H1 (cell line): ENCODE measurements at regions not wholly inside any gene's neighbourhood (a gene's known extent, or its start where the extent isn't known, plus 50 kb on each side); places are given as distances from the start of the nearest gene placed in this dataset.

ENCODE experiments used
- CTCF ChIA-PET: fragments of 300-600 bp; sonication (Branson Sonifier 250); formaldehyde crosslinking; loops from one replicate; lab custom pipeline; 2021; ENCODE audit not compliant: partially characterized antibody; lab: Charles Lee
- POLR2A ChIA-PET: fragments of 300-600 bp; sonication (Branson Sonifier 250); formaldehyde crosslinking; loops from one replicate; lab custom pipeline; 2021; ENCODE audit warnings: inconsistent platforms; ENCODE audit not compliant: partially characterized antibody; lab: Charles Lee
- DNase-seq, 2 experiments: peaks; one replicate each; pipeline versions ENCODE4 v3.0.0 to v3.0.0-alpha.2; 2010 to 2022; ENCODE audit warnings: low spot score in 2 of 2, low read depth in 1 of 2, mixed read lengths in 1 of 2
- FAIRE-seq: peaks from 2 replicates; lab custom pipeline; 2011; peaks lifted over from hg19 to GRCh38; lab: Jason Lieb, UNC
- H2AFZ ChIP-seq: 2 replicates; pipeline ENCODE4 v1.8.1; 2012; ENCODE audit warnings: low read length, inconsistent platforms
- H2AK5ac ChIP-seq: 2 replicates; pipeline ENCODE4 v1.6.1; 2013; ENCODE audit warnings: low read depth, low read length
- H2BK120ac ChIP-seq: replicated peaks from 2 replicates; pipeline ENCODE3; 2013; ENCODE audit warnings: low read depth, low read length, inconsistent platforms
- H2BK12ac ChIP-seq: 2 replicates; pipeline ENCODE4 v1.6.1; 2013; ENCODE audit warnings: low read depth, low read length
- H2BK15ac ChIP-seq: 2 replicates; pipeline ENCODE4 v1.6.1; 2013; ENCODE audit warnings: low read length
- H2BK20ac ChIP-seq: 2 replicates; pipeline ENCODE4 v1.6.1; 2013; ENCODE audit warnings: low read length
- H2BK5ac ChIP-seq: 2 replicates; pipeline ENCODE4 v1.6.1; 2013; ENCODE audit warnings: low read depth, low read length
- H3K14ac ChIP-seq: 2 replicates; pipeline ENCODE4 v1.6.1; 2013; ENCODE audit warnings: inconsistent platforms; ENCODE audit not compliant: insufficient read length
- H3K18ac ChIP-seq: 2 replicates; pipeline ENCODE4 v1.6.1; 2013; ENCODE audit warnings: low read length; ENCODE audit errors: extremely low read depth
- H3K23ac ChIP-seq: 2 replicates; pipeline ENCODE4 v1.6.1; 2013; ENCODE audit warnings: inconsistent platforms; ENCODE audit not compliant: insufficient read length
- H3K23me2 ChIP-seq: 2 replicates; pipeline ENCODE4 v1.6.1; 2013; ENCODE audit warnings: low read depth, low read length
- H3K27ac ChIP-seq: 2 replicates; pipeline ENCODE4 v1.6.1; 2011; ENCODE audit warnings: low read depth, low read length, inconsistent platforms
- H3K27me3 ChIP-seq, 4 experiments: replicated peaks in 1 of 4; 1 replicate in 1 of 4; 2 replicates in 3 of 4; pipeline versions ENCODE4 v1.6.1 to v1.8.1; 2011 to 2013; ENCODE audit warnings: low read length in 3 of 4, mild to moderate bottlenecking in 3 of 4, inconsistent platforms in 2 of 4, mixed read lengths in 2 of 4, moderate library complexity in 1 of 4; ENCODE audit not compliant: control insufficient read depth in 3 of 4, insufficient read depth in 3 of 4; ENCODE audit errors: extremely low read depth in 1 of 4
- H3K36me3 ChIP-seq, 4 experiments: 2 replicates each; pipeline versions ENCODE4 v1.6.1 to v1.8.1; 2011 to 2013; ENCODE audit warnings: mild to moderate bottlenecking in 4 of 4, low read length in 3 of 4, moderate library complexity in 2 of 4, control low read depth in 1 of 4, inconsistent platforms in 1 of 4; ENCODE audit not compliant: insufficient read depth in 4 of 4, control insufficient read depth in 2 of 4
- H3K4ac ChIP-seq: replicated peaks from 2 replicates; pipeline ENCODE3; 2013; ENCODE audit warnings: low read length, low read depth, mixed read lengths, inconsistent platforms; ENCODE audit not compliant: insufficient read length
- H3K4me1 ChIP-seq, 4 experiments: replicated peaks in 1 of 4; 1 replicate in 1 of 4; 2 replicates in 3 of 4; pipeline versions ENCODE4 v1.6.1 to v1.8.1; 2011 to 2013; ENCODE audit warnings: low read length in 3 of 4, inconsistent platforms in 2 of 4, mixed read lengths in 1 of 4; ENCODE audit not compliant: insufficient read depth in 4 of 4, control insufficient read depth in 3 of 4
- H3K4me2 ChIP-seq, 2 experiments: 2 replicates each; pipeline versions ENCODE4 v1.6.1 to v1.8.1; 2011 to 2013; ENCODE audit warnings: low read depth in 2 of 2, low read length in 2 of 2, control low read depth in 1 of 2, inconsistent platforms in 1 of 2, mild to moderate bottlenecking in 1 of 2; ENCODE audit not compliant: insufficient read depth in 1 of 2
- H3K4me3 ChIP-seq, 4 experiments: fragments of 200-600, 300-600 bp in 1 of 4; sonication (generic), shearing (Covaris generic), sonication (Bioruptor Twin) in 1 of 4; 2 replicates each; pipeline versions ENCODE4 v1.5.1 to v1.8.1; 2011 to 2016; ENCODE audit warnings: low read length in 4 of 4, low read depth in 3 of 4, control low read depth in 2 of 4, inconsistent platforms in 2 of 4, mild to moderate bottlenecking in 2 of 4, mixed read lengths in 1 of 4, moderate library complexity in 1 of 4; ENCODE audit not compliant: insufficient read depth in 2 of 4; ENCODE audit errors: extremely low read depth in 1 of 4
- H3K56ac ChIP-seq: replicated peaks from 2 replicates; pipeline ENCODE3; 2013; ENCODE audit warnings: low read depth, mild to moderate bottlenecking, mixed read lengths, low read length, inconsistent platforms; ENCODE audit not compliant: insufficient read length
- H3K79me1 ChIP-seq: 2 replicates; pipeline ENCODE4 v1.6.1; 2013; ENCODE audit warnings: low read depth, low read length, control low read depth
- H3K79me2 ChIP-seq, 2 experiments: 2 replicates each; pipeline versions ENCODE4 v1.6.1 to v1.8.1; 2012 to 2013; ENCODE audit warnings: low read length in 2 of 2, mild to moderate bottlenecking in 2 of 2, inconsistent platforms in 1 of 2; ENCODE audit not compliant: insufficient read depth in 2 of 2, control insufficient read depth in 1 of 2
- H3K9ac ChIP-seq, 4 experiments: replicated peaks in 1 of 4; 1 replicate in 1 of 4; 2 replicates in 3 of 4; pipeline versions ENCODE4 v1.6.1 to v1.8.1; 2011 to 2013; ENCODE audit warnings: low read depth in 3 of 4, low read length in 3 of 4, control low read depth in 2 of 4, mild to moderate bottlenecking in 2 of 4, moderate library complexity in 2 of 4, inconsistent platforms in 1 of 4; ENCODE audit errors: extremely low read depth in 1 of 4
- H3K9me3 ChIP-seq, 2 experiments: 2 replicates each; pipeline versions ENCODE4 v1.6.1 to v1.8.1; 2012 to 2013; ENCODE audit warnings: mild to moderate bottlenecking in 2 of 2, moderate library complexity in 2 of 2, control low read depth in 1 of 2, inconsistent platforms in 1 of 2, low read depth in 1 of 2, low read length in 1 of 2, mixed read lengths in 1 of 2; ENCODE audit not compliant: insufficient read depth in 2 of 2
- H4K20me1 ChIP-seq, 2 experiments: replicated peaks in 1 of 2; 2 replicates each; pipeline versions ENCODE3 to v1.8.1; 2011 to 2013; ENCODE audit warnings: inconsistent platforms in 2 of 2, low read length in 2 of 2, mild to moderate bottlenecking in 1 of 2; ENCODE audit not compliant: insufficient read depth in 2 of 2, control insufficient read depth in 1 of 2
- H4K5ac ChIP-seq: 2 replicates; pipeline ENCODE4 v1.6.1; 2013; ENCODE audit warnings: low read length, low read depth, mixed read lengths, inconsistent platforms; ENCODE audit not compliant: insufficient read length
- H4K8ac ChIP-seq: 2 replicates; pipeline ENCODE4 v1.8.0; 2013; ENCODE audit warnings: mild to moderate bottlenecking, moderate library complexity, low read length, inconsistent platforms; ENCODE audit not compliant: insufficient read depth; ENCODE audit errors: extremely low read depth
- H4K91ac ChIP-seq: replicated peaks from 2 replicates; pipeline ENCODE3; 2013; ENCODE audit warnings: low read length, mixed read lengths, inconsistent platforms; ENCODE audit not compliant: insufficient read length
- POLR2AphosphoS5 ChIP-seq: IDR thresholded peaks from 2 replicates; pipeline ENCODE4 v1.6.1; 2011; ENCODE audit warnings: low read depth, low read length
- SP4 ChIP-seq: IDR thresholded peaks from 2 replicates; pipeline ENCODE4 v1.6.1; 2012; ENCODE audit warnings: low read length, inconsistent platforms
- TCF12 ChIP-seq: IDR thresholded peaks from 2 replicates; pipeline ENCODE4 v1.6.1; 2011; ENCODE audit warnings: low read depth, mild to moderate bottlenecking, low read length
- WGBS, 2 experiments: shearing (Covaris generic) in 1 of 2; methylation state at CpG; one replicate each; pipeline versions ENCODE4 v1.1.6 to v1.1.7; 2013 to 2015; ENCODE audit warnings: low lambda C conversion rate in 2 of 2, mixed read lengths in 2 of 2, inconsistent platforms in 1 of 2, low coverage in 1 of 2, missing lambda C conversion rate in 1 of 2; ENCODE audit not compliant: insufficient replicate concordance in 2 of 2, insufficient coverage in 1 of 2, insufficient read length in 1 of 2; ENCODE audit errors: extremely low coverage in 1 of 2, missing lambda C conversion rate in 1 of 2; 5-methylcytosine and 5-hydroxymethylcytosine counted together

DNA sequence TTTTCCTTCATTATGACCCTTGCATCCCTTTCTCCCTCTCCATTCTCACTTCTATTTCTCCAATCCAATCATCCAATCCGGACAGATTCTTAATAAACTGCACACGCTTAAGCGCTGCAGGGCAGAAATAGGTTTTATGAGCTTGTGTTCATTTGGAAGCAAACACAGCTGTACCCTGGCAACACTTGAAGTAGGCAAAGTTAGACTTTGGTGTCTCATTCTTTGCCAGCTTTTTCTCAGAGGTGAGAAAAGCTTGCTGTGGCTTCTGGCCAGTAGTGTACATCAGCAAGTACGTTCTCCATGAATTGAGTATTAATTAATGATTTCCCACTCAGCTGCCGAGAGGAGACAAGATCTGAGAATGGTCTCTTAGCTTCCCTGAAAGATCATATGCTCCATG lies 88.5 kb downstream of the FBXO4 start:
- POLR2A ChIA-PET, result no interaction called here
- no peak overlapping the region for H3K4ac ChIP-seq
- no peaks in the 10 kb centered on the region for H3K4me1 ChIP-seq
- H2BK120ac ChIP-seq, result no peak overlapping the region
- no peak overlapping the region for H3K23ac ChIP-seq
- H3K79me1 ChIP-seq, result no peaks in the 10 kb centered on the region
- no peaks in the 10 kb centered on the region for H3K79me2 ChIP-seq
- no peaks in the 10 kb centered on the region for H3K9me3 ChIP-seq
- no peak overlapping the region for H2BK20ac ChIP-seq
- H2BK15ac ChIP-seq, result no peak overlapping the region
- no peak overlapping the region for H2BK5ac ChIP-seq
- CTCF ChIA-PET, result interaction anchor here (0.6 to 2.0 kb wide), 2 partner anchors 8 to 602 kb away, joined by 4 to 10 read pairs; no protein-coding TSS in a partner anchor
- no peak overlapping the region for H3K14ac ChIP-seq
- H3K56ac ChIP-seq, result no peak overlapping the region
- H3K9ac ChIP-seq, result no peak overlapping the region
- H4K5ac ChIP-seq, result no peak overlapping the region
- FAIRE-seq (no peak), DNase-seq (no peak)
- no peak overlapping the region for H4K91ac ChIP-seq
- no peak overlapping the region for H3K4me3 ChIP-seq
- no peak overlapping the region; the same call in 1 of the 2 replicates for H2AFZ ChIP-seq
- no peak overlapping the region for H3K27ac ChIP-seq
- no peaks in the 10 kb centered on the region for H3K36me3 ChIP-seq
- no peak overlapping the region for H4K8ac ChIP-seq
- H4K20me1 ChIP-seq, result no peaks in the 10 kb centered on the region
- peaks cover 0 to 1% (median 0%) of the 10 kb centered on the region in 4 experiments; a peak in 1 of 7 replicates for H3K27me3 ChIP-seq
- no peak overlapping the region for H3K4me2 ChIP-seq
- H3K18ac ChIP-seq, result no peak overlapping the region
- no peak overlapping the region for H2BK12ac ChIP-seq
- no peak overlapping the region for H2AK5ac ChIP-seq
- no peaks in the 10 kb centered on the region; the same call in 1 of the 2 replicates for H3K23me2 ChIP-seq
- 93 to 100% methylated on average over 1 to 5 of the region's 5 CpGs for WGBS, 2 experiments
- TF ChIP-seq TCF12, result no peak
- no peak for TF ChIP-seq POLR2AphosphoS5
- no peak for TF ChIP-seq SP4
